Esophagus squamous epithelium (tissue), 5 donors: ENCODE measurements at regions not wholly inside any gene's neighbourhood (a gene's known extent, or its start where the extent isn't known, plus 50 kb on each side); places are given as distances from the start of the nearest gene placed in this dataset.

Experiments
- DNase-seq: peaks from one replicate; lab custom pipeline; 2025; lab: John Stamatoyannopoulos, UW
- H3K27ac ChIP-seq, 4 donors: fragments of 200-600 bp; sonication (generic); one replicate each; pipeline ENCODE4 v1.5.1; 2016 to 2019; ENCODE audit warnings: mild to moderate bottlenecking in 1 of 4
- H3K27me3 ChIP-seq, 4 donors: fragments of 200-600 bp; sonication (generic); 1 replicate in 3 of 4; 2 replicates in 1 of 4; pipeline versions ENCODE4 v1.5.1 to v1.6.0; 2017 to 2021; ENCODE audit warnings: antibody characterized with exemption in 1 of 4
- H3K36me3 ChIP-seq, 3 donors: fragments of 200-600 bp; sonication (generic); one replicate each; pipeline ENCODE4 v1.5.1; 2016 to 2019
- H3K4me1 ChIP-seq, 3 donors: fragments of 200-600 bp; sonication (generic); one replicate each; pipeline ENCODE4 v1.5.1; 2017 to 2019
- H3K4me3 ChIP-seq, 4 donors: fragments of 200-600 bp; sonication (generic); 1 replicate in 3 of 4; 2 replicates in 1 of 4; pipeline ENCODE4 v1.5.1; 2016 to 2019; ENCODE audit warnings: mild to moderate bottlenecking in 2 of 4, moderate library complexity in 1 of 4
- H3K9me3 ChIP-seq, 3 donors: fragments of 200-600 bp; sonication (generic); one replicate each; pipeline ENCODE4 v1.5.1; 2016 to 2019
- CTCF ChIP-seq, 6 experiments: fragments of 450-650 bp in 4 of 6; fragments of 200-600 bp in 2 of 6; sonication (generic) in 2 of 6; IDR thresholded peaks; one replicate each; pipeline ENCODE4 v1.5.1; 2016 to 2019; ENCODE audit warnings: antibody characterized with exemption in 6 of 6, mild to moderate bottlenecking in 4 of 6, moderate library complexity in 4 of 6
- POLR2A ChIP-seq, 4 donors: fragments of 450-650 bp; IDR thresholded peaks; one replicate each; pipeline ENCODE4 v1.6.1; 2017; ENCODE audit warnings: antibody characterized with exemption in 4 of 4, mild to moderate bottlenecking in 4 of 4, moderate library complexity in 3 of 4
- WGBS, 2 donors: methylation state at CpG; one replicate each; pipeline ENCODE4 v1.1.5; 2018; 5-methylcytosine and 5-hydroxymethylcytosine counted together
- intact Hi-C: fragments of 100-400 bp; cut with DNase I; formaldehyde crosslinking; loops from one replicate; pipeline ENCODE4 v1.15.0; 2022
- donor health status: DM: yes; HTN: yes; CAD: no.

- peaks cover 0 to 15% (median 0%) of the 10 kb centered on the region in 3 donors for H3K9me3 ChIP-seq
- no peak for TF ChIP-seq CTCF (IDR thresholded peaks at IDR 0.05)
- TF ChIP-seq POLR2A (IDR thresholded peaks at IDR 0.05), result no peak
- no peak overlapping the region for H3K4me3 ChIP-seq
- no peaks in the 10 kb centered on the region for H3K4me1 ChIP-seq
- intact Hi-C loops, result no loop called here
- H3K27ac ChIP-seq, result no peak overlapping the region
- H3K27me3 ChIP-seq, result no peaks in the 10 kb centered on the region
- DNase-seq, result no peak
- 86 to 88% methylated on average over 3 of the region's 3 CpGs for WGBS, 2 donors
- no peaks in the 10 kb centered on the region for H3K36me3 ChIP-seq
These were observed 52.3 kb upstream of the KIAA1217 start for GRCh38 chr10:24156686-24157085.

- Histone ChIP-seq H3K4me1 (no peaks in the 10 kb centered on the region), H3K36me3 (no peaks in the 10 kb centered on the region), H3K4me3 (no peak overlapping the region), H3K27me3 (no peaks in the 10 kb centered on the region), H3K27ac (no peak overlapping the region), H3K9me3 (peaks cover 0 to 15% (median 0%) of the 10 kb centered on the region in 3 donors)
- no peak for TF ChIP-seq POLR2A (IDR thresholded peaks at IDR 0.05)
- TF ChIP-seq CTCF (IDR thresholded peaks at IDR 0.05), result no peak
- DNase-seq, result no peak
- intact Hi-C loops, result no loop called here
These were observed 51.4 kb upstream of the KIAA1217 start for GRCh38 chr10:24157567-24157966.
